HepG2 (cell line): ENCODE measurements at regions not wholly inside any gene's neighbourhood (a gene's known extent, or its start where the extent isn't known, plus 50 kb on each side); places are given as distances from the start of the nearest gene placed in this dataset.
"Not testable (repeated sequence)": the region's sequence is repeated elsewhere in the genome, so short reads cannot be mapped to it uniquely, and the experiment has no call there.

Source experiments
- ATAC-seq: fragments of 200-7000 bp; cut with Tn5 transposase; 3 replicates; pipeline ENCODE4 v1.9.1; 2020; ENCODE audit warnings: mild to moderate bottlenecking, moderate library complexity
- BruUV-seq: library from RNA; stranded (reverse); fragments of 400-500 nt; replicated peaks from 2 replicates; lab custom pipeline; 2021; lab: Mats Ljungman, UMichigan
- CTCF ChIA-PET: fragments of 300-600 bp; formaldehyde crosslinking; extraction: SDS; loops from one replicate; lab custom pipeline; 2021; ENCODE audit warnings: low total read pairs, inconsistent platforms, low intra/inter-chr PET ratio; lab: Yijun Ruan, JAX
- POLR2A ChIA-PET: fragments of 350-600 bp; sonication (Branson Sonifier 250); formaldehyde crosslinking; loops from one replicate; lab custom pipeline; 2020; ENCODE audit warnings: antibody characterized with exemption, inconsistent platforms; lab: Yijun Ruan, JAX
- DNase-seq: peaks from one replicate; pipeline ENCODE4 v3.0.0-alpha.2; 2015; ENCODE audit warnings: low spot score
- FAIRE-seq: peaks from 3 replicates; lab custom pipeline; 2011; peaks lifted over from hg19 to GRCh38; lab: Jason Lieb, UNC
- H2AFZ ChIP-seq: one replicate; pipeline ENCODE4 v1.6.1; 2011; ENCODE audit warnings: low read length, inconsistent platforms
- H3K27ac ChIP-seq: fragments of 300-600 bp; 3 replicates; pipeline ENCODE4 v1.8.0; 2011; ENCODE audit warnings: mixed run types, mild to moderate bottlenecking, mixed read lengths, low read length, inconsistent platforms; ENCODE audit not compliant: insufficient read depth; ENCODE audit errors: extremely low read length
- H3K27me3 ChIP-seq, 2 experiments: fragments of 200-600 bp in 1 of 2; 2 replicates in 1 of 2; 3 replicates in 1 of 2; pipeline versions ENCODE4 v1.6.0 to v1.8.0; 2011; ENCODE audit warnings: low read length in 2 of 2, mild to moderate bottlenecking in 2 of 2, moderate library complexity in 2 of 2, inconsistent platforms in 1 of 2; ENCODE audit not compliant: insufficient read depth in 2 of 2, control insufficient read depth in 1 of 2
- H3K36me3 ChIP-seq, 2 experiments: fragments of 200-600 bp in 1 of 2; replicated peaks in 1 of 2; 2 replicates in 1 of 2; 3 replicates in 1 of 2; pipeline versions ENCODE4 v1.5.1 to v1.8.0; 2011; ENCODE audit warnings: low read length in 2 of 2, inconsistent platforms in 1 of 2; ENCODE audit not compliant: insufficient read depth in 2 of 2, control insufficient read depth in 1 of 2
- H3K4me1 ChIP-seq: 2 replicates; pipeline ENCODE4 v1.5.1; 2012; ENCODE audit warnings: low read length, inconsistent platforms; ENCODE audit not compliant: insufficient read depth
- H3K4me2 ChIP-seq: 2 replicates; pipeline ENCODE4 v1.6.0; 2011; ENCODE audit warnings: low read depth, low read length, inconsistent platforms
- H3K4me3 ChIP-seq, 3 experiments: fragments of 200-600 bp in 1 of 3; sonication (generic), shearing (Covaris generic) in 1 of 3; replicated peaks in 1 of 3; 2 replicates each; pipeline ENCODE4 v1.5.1; 2011 to 2016; ENCODE audit warnings: low read length in 3 of 3, inconsistent platforms in 2 of 3, low read depth in 2 of 3, mild to moderate bottlenecking in 2 of 3, control low read depth in 1 of 3, mixed read lengths in 1 of 3; ENCODE audit not compliant: insufficient read depth in 1 of 3
- H3K79me2 ChIP-seq: one replicate; pipeline ENCODE4 v1.6.1; 2011; ENCODE audit warnings: low read length, inconsistent platforms; ENCODE audit not compliant: insufficient read depth
- H3K9ac ChIP-seq: 2 replicates; pipeline ENCODE4 v1.6.0; 2011; ENCODE audit warnings: mild to moderate bottlenecking, low read depth, low read length, inconsistent platforms; ENCODE audit not compliant: insufficient read depth
- H3K9me3 ChIP-seq: 2 replicates; pipeline ENCODE4 v1.5.1; 2012; ENCODE audit warnings: mild to moderate bottlenecking, low read length
- H4K20me1 ChIP-seq: 2 replicates; pipeline ENCODE4 v1.6.0; 2011; ENCODE audit warnings: inconsistent platforms, mild to moderate bottlenecking, low read length, moderate library complexity; ENCODE audit not compliant: insufficient read depth
- CEBPG ChIP-seq: IDR thresholded peaks from 2 replicates; pipeline ENCODE4 v1.6.1; 2016
- CSRNP2 ChIP-seq: sonication (generic); formaldehyde crosslinking; conservative IDR thresholded peaks from 2 replicates; pipeline ENCODE4 v1.8.0; 2022; ENCODE audit warnings: low read depth, missing genetic modification reagents
- SIX4 ChIP-seq: sonication (generic); formaldehyde crosslinking; IDR thresholded peaks from 2 replicates; pipeline ENCODE4 v1.4.0; 2020; ENCODE audit warnings: missing genetic modification reagents
- STAT5B ChIP-seq: sonication (generic); formaldehyde crosslinking; IDR thresholded peaks from 2 replicates; pipeline ENCODE4 v1.4.0; 2020; ENCODE audit warnings: missing genetic modification reagents
- THYN1 ChIP-seq: sonication (generic); formaldehyde crosslinking; IDR thresholded peaks from 2 replicates; pipeline ENCODE4 v1.8.1; 2023; ENCODE audit warnings: low read depth, mild to moderate bottlenecking, moderate library complexity, missing genetic modification reagents, borderline replicate concordance
- ZBTB14 ChIP-seq: sonication (generic); formaldehyde crosslinking; IDR thresholded peaks from 2 replicates; pipeline ENCODE4 v1.4.0; 2020; ENCODE audit warnings: missing genetic modification reagents
- ZBTB33 ChIP-seq: sonication (generic); formaldehyde crosslinking; IDR thresholded peaks from 2 replicates; pipeline ENCODE4 v1.4.0; 2020; ENCODE audit warnings: missing genetic modification reagents
- ZNF253 ChIP-seq: sonication (generic); formaldehyde crosslinking; IDR thresholded peaks from 2 replicates; pipeline ENCODE4 v1.8.0; 2022; ENCODE audit warnings: mild to moderate bottlenecking, missing genetic modification reagents, borderline replicate concordance
- ZNF572 ChIP-seq: sonication (generic); formaldehyde crosslinking; IDR thresholded peaks from 2 replicates; pipeline ENCODE4 v1.5.1; 2020; ENCODE audit warnings: mild to moderate bottlenecking, missing genetic modification reagents
- ZNF609 ChIP-seq: sonication (generic); formaldehyde crosslinking; IDR thresholded peaks from 2 replicates; pipeline ENCODE4 v1.4.0; 2020; ENCODE audit warnings: mild to moderate bottlenecking, missing genetic modification reagents, borderline replicate concordance
- ZNF749 ChIP-seq: sonication (generic); formaldehyde crosslinking; IDR thresholded peaks from 2 replicates; pipeline ENCODE4 v1.8.0; 2022; ENCODE audit warnings: mild to moderate bottlenecking, missing genetic modification reagents, moderate library complexity, borderline replicate concordance
- ZSCAN22 ChIP-seq: sonication (generic); formaldehyde crosslinking; IDR thresholded peaks from 2 replicates; pipeline ENCODE4 v1.4.0; 2020; ENCODE audit warnings: mild to moderate bottlenecking, missing genetic modification reagents
- WGBS: methylation state at CpG from one replicate; pipeline ENCODE4 v1.1.6; 2017; ENCODE audit warnings: low lambda C conversion rate; 5-methylcytosine and 5-hydroxymethylcytosine counted together
- in situ Hi-C: cut with HindIII; loops from 2 replicates; pipeline ENCODE4 v1.10.0; 2017; ENCODE audit warnings: low pct_unique_long_range_greater_than_20kb; ENCODE audit not compliant: extremely low pct_ligation_motif_present
- intact Hi-C: fragments of 100-400 bp; cut with micrococcal nuclease; formaldehyde crosslinking; loops from one replicate; pipeline ENCODE4 v1.10.0; 2022; ENCODE audit not compliant: unreplicated experiment

GRCh38 chrX:82734140-82734539 lies 774.0 kb upstream of the POU3F4 start (continued):
- no peak for TF ChIP-seq ZNF253 (CRISPR knock-in tag)
- TF ChIP-seq STAT5B (CRISPR knock-in tag): no peak
- TF ChIP-seq THYN1 (CRISPR knock-in tag): no peak
- no peak for TF ChIP-seq ZNF609 (CRISPR knock-in tag)
- no peak for TF ChIP-seq SIX4
- no peak for TF ChIP-seq ZBTB33 (CRISPR knock-in tag)
- TF ChIP-seq ZNF572 (CRISPR knock-in tag): no peak
- TF ChIP-seq ZSCAN22 (CRISPR knock-in tag): no peak
- TF ChIP-seq ZNF749 (CRISPR knock-in tag): no peak
- TF ChIP-seq CEBPG (CRISPR knock-in tag): no peak
- TF ChIP-seq ZBTB14 (CRISPR knock-in tag): no peak
- no peak for TF ChIP-seq CSRNP2 (CRISPR knock-in tag)

DNA sequence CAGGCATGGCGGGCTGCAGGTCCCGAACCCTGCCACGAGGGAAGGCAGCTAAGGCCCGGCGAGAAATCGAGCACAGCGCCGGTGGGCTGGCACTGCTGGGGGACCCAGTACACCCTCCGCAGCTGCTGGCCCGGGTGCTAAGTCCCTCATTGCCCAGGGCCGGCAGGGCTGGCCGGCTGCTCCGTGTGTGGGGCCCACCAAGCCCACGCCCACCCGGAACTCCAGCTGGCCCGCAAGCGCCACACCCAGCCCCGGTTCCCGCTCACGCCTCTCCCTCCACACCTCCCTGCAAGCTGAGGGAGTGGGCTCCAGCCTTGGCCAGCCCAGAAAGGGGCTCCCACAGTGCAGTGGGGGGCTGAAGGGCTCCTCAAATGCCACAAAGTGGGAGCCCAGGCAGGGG lies 769.8 kb upstream of the POU3F4 start:
- H3K27ac ChIP-seq, H3K4me1 ChIP-seq, BruUV-seq, in situ Hi-C loops, intact Hi-C loops, H3K9me3 ChIP-seq, H3K79me2 ChIP-seq, H3K4me3 ChIP-seq, H2AFZ ChIP-seq, H3K9ac ChIP-seq, H4K20me1 ChIP-seq, H3K27me3 ChIP-seq, H3K4me2 ChIP-seq, H3K36me3 ChIP-seq, FAIRE-seq, CTCF ChIA-PET, DNase-seq, POLR2A ChIA-PET, ATAC-seq: not testable (repeated sequence)
- no CpG with 5 or more reads among the region's 20 CpGs for WGBS
